NOMO-1 treated with dmso at 0.1 percent for 144 hours (cell line): ENCODE measurements at regions not wholly inside any gene's neighbourhood (a gene's known extent, or its start where the extent isn't known, plus 50 kb on each side); places are given as distances from the start of the nearest gene placed in this dataset.
"Not testable (repeated sequence)": the region's sequence is repeated elsewhere in the genome, so short reads cannot be mapped to it uniquely, and the experiment has no call there.

ENCODE experiments used
- DNase-seq: peaks from one replicate; lab custom pipeline; 2025; ENCODE audit not compliant: unreplicated experiment; lab: John Stamatoyannopoulos, UW

GRCh38 chr12:77229640-77230442 is 164.5 kb upstream of the E2F7 start:
- no peak for DNase-seq

- no peak for DNase-seq
Observed at GRCh38 chr12:77228376-77228775, 163.0 kb upstream of the E2F7 start.

DNA sequence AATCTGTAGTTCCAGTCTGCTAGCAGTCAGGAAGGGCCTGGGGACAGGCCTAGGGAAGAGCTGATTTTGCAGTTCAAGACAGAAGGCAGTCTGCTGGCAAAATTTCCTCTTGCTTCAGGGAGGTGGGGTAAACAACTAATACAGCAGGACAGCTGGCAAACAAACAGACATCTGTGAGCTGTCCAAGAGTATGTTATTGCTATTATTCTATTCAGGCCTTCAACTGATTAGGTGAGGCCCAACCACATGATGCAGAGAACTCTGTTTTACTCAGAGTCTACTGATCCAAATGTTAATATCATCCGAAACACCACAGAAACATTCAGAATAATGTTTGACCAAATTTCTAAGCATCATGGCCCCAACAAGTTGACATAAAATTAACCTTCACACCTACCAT is 161.0 kb upstream of the E2F7 start:
- no peak for DNase-seq

DNA sequence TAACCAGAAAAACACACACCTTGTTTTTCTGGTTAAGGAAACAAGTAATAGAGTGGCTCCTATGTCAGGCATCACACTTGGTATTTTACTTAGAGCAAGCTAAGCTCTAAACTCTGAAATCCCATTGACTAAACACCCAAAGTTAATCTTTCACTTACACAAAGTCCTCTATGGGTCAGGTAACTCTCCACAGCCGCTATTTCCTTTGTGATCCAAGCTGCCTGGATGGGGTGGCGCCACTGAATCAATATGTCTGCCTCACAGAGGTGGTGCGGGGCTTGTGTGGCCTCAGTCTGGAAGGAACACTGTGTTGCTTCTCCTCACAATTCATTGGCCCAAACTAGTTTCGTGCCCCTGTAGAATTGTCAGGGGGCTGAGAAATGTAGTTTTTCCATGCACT is 160.0 kb upstream of the E2F7 start:
- no peak for DNase-seq

DNA sequence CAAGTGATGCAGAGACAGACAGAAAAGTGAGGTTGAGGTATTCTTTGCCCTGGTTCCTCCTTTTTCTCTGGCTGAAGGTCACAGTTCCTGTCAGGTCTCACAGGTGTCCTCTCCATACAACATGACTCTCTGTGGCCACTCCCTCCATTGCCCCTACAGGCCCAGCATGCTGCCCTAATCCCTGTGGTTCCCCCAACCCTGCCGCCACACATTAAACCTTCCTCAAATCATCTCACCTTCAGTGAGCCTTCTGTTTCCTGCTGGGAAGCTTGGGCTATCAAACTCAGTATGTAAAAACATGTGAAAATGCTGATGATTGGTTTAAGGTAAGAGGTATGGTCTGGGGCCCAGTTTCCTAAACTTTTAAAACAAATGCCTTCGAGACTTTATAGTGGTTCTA is 159.0 kb upstream of the E2F7 start:
- DNase-seq, result no peak

DNA sequence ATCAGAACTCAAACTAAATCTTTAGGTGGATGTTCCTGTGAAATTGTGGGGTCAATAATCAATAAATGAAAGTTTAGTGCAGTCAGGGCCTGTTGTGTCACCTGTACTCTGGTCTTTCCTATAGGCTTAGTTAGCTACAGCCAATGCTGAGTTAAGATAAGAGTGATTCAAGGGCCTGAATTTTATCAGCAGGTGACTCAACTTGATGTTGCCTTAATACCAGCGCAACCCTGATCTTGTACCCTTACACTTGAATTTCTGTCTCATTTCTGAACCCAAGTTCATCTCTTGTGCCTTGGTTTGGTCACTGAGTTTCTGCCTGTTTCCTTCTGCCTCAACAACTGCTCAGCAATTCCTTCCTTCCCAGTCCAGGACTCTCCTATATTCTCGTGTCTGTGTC is 157.0 kb upstream of the E2F7 start:
- DNase-seq, result no peak

- DNase-seq, result no peak
Observed at GRCh38 chr12:77220586-77220985, 155.2 kb upstream of the E2F7 start.

DNA sequence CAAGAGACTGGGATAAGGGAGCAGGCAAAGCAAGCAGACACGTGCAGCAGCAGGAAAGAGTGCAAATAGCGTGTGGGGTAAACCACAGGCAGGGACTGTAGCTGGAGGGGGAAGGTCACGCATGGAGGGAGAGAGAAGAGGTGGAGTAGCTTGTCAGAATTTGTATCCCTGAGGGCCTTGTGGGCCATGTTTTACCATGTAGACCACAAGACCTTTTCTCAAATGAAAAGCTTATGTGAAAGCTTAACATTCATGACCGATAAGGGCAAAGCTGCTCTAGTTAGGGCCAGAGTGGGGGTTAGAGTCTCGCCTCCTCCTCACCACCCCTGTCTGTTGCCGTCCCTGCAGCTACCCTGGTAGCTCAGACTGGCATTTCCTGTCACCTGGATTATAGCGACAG is 152.9 kb upstream of the E2F7 start:
- no peak for DNase-seq

GRCh38 chr12:77216136-77216535 is 150.8 kb upstream of the E2F7 start:
- not testable (repeated sequence) for DNase-seq

GRCh38 chr12:77214136-77214535 is 148.8 kb upstream of the E2F7 start:
- no peak for DNase-seq

- no peak for DNase-seq
Observed at GRCh38 chr12:77213319-77213718, 147.9 kb upstream of the E2F7 start.

DNA sequence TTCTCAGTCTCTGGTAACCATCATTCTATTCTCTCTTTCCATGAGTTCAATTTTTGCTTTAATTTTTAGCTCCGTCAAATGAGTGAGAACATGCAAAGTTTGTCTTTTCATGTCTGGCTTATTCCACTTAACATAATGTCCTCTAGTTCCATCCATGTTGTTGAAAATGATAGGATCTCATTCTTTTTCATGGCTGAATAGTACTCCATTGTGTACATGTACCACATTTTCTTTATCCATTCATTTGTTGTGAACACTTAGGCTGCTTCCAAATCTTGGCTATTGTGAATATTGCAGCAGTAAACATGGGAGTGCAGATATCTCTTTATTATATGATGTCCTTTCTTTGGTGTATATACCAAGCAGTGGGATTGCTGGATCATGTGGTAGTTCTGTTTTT is 145.4 kb upstream of the E2F7 start:
- no peak for DNase-seq

GRCh38 chr12:77204083-77204482 is 138.7 kb upstream of the E2F7 start:
- DNase-seq, result no peak

- DNase-seq, result no peak
Observed at GRCh38 chr12:77202457-77203060, 137.2 kb upstream of the E2F7 start.

DNA sequence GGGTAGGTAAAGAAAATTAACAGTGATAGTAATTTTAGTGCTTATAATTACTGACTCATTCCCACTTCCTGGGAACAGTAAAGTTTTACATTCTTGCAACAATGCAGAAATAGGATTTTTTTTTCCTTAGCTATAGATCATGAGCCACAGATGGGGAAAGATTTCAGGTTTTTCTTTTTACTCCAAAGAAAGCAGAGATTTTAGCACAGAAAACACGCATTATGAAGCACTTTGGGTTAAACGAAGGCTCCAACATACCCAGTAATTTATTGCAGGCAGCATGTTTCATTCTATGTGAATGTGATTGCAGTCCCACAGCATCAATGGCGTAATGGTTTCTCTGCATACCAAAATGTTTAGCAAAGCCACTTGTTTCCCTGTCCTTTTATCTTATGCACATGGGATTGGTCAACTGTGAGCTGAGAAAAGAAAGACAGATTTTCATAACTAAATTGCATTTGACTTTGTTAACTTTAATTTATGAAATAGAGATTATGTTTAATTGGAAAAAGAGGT is 124.6 kb upstream of the E2F7 start:
- DNase-seq, result no peak

DNA sequence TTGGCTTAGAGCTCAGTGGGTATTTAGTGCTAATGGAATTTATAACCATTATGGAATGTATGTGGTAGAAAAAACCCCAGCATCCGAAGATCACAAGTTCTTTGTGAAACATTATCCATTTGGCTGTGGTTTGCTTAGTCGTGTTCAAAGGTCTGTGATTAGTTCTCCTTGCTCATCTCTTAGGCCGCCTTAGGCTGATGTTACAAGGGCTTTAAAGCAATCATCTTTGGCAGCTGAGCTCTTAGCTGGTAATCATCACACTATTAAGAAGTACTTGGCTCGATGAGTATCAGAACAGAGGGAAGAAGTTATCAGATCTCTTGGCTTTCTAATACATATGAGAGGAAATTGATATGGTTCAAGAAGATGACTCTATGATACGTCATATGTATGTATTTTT is 124.1 kb upstream of the E2F7 start:
- no peak for DNase-seq

DNA sequence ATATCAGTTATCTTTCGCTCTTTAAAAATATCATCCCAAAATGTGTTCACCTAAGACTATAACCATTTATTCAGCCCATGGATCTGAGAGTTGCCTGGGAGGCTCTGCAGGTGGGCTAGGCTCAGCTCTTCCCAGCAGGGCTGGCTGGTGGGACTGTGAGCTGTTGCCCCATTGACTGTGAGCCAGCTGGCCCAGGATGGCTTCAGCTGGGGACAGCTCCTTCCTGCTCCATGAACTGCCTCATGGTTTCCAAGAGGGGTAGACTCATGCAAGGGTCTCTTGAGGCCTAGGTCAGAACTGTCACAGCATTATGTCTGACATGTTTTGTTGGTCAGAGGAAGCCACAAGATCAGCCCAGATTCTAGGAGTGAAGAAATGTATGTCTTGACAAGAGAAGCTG is 114.1 kb upstream of the E2F7 start:
- no peak for DNase-seq

GRCh38 chr12:77167801-77168200 is 102.4 kb upstream of the E2F7 start:
- no peak for DNase-seq

GRCh38 chr12:77166696-77167095 is 101.3 kb upstream of the E2F7 start:
- DNase-seq, result no peak

DNA sequence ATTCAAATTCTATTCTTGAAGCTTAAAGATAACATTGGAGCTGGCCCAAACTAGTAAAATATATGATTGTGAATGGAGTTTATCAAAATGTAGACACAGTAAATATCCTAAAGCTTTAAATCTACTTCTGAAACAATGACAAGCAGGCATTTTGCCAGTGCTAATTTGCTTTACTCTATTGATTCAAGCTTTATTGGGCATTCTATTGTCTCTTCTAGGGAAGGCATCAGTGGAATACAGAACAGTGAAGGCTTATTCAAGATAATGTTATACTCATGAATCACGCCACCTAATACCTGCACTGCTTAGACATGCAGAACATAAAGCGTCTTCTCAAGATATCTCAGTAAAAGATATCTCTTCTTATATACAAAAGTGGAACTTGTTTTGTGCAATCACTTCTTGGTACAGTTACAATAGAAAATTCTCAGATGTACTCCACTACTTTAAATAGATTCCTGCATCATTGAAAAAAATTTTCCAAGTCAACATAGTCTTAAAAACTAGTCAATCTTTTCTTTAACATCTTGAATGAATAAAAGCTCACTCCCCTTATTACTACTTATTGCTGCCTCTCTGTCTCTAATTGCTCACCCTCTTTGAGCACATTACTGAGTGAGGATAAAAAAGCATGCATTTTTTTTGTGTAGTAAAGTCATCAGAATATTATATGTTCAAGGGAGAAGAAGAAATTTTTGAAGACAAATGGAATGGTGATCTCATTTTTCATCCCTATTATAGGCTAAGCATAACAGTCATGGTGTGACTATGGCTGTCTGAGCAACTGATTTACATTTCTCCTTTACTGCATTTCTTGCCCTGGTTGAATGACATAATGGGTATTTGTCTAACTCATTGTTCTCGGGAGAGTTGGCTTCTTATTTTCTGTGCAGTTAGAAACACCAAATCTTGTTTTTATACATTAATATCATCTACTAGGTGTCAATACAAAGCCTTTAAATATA is 98.0 kb upstream of the E2F7 start:
- DNase-seq, result no peak

DNA sequence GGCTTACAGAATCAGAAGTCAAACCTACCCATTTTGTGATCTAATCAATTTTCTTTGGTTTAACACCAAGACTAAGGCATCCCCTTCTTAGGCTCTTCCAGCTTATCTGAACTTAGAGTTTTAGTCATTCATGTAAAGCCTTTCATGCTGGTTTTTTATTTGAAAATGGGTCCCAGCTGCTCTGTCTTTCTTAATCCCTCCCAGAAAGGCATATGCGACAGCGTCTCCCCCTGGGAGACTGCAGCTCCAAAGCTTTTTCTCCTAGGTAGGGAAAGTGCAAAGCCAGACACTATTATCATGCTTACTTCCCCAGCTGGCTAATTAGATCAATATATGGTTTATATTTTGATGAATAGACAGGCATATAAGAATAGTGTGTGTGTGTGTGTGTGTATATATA is 96.6 kb upstream of the E2F7 start:
- DNase-seq, result no peak

DNA sequence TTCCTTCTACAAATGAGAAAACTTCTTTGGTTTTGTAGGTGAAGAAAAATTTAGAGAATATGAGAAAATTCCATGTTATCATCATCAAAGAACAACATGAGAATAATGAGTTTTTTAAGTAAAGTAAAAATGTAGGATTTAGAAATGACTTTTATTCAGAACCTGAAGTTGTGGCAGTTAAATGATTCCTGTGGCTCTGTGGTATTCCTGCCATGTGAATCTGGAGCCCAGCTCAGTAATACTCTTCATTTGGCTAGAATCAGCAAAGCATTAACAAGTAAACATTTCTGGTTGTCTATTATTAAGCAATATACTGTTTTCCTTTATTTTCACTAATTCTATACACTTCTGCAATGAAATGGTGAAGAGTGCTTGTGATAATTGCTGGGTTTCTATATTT is 95.6 kb upstream of the E2F7 start:
- no peak for DNase-seq
